HG02571 (cell line): ENCODE measurements at regions not wholly inside any gene's neighbourhood (a gene's known extent, or its start where the extent isn't known, plus 50 kb on each side); places are given as distances from the start of the nearest gene placed in this dataset.
A peak's percentile ranks its signal among the peaks of the same experiment; 100 is the strongest.

ENCODE experiments used
- ATAC-seq: cut with Tn5 transposase; IDR thresholded peaks from one replicate; pipeline ENCODE4 v1.9.1; 2021; ENCODE audit warnings: mild to moderate bottlenecking, moderate library complexity; ENCODE audit not compliant: unreplicated experiment

DNA sequence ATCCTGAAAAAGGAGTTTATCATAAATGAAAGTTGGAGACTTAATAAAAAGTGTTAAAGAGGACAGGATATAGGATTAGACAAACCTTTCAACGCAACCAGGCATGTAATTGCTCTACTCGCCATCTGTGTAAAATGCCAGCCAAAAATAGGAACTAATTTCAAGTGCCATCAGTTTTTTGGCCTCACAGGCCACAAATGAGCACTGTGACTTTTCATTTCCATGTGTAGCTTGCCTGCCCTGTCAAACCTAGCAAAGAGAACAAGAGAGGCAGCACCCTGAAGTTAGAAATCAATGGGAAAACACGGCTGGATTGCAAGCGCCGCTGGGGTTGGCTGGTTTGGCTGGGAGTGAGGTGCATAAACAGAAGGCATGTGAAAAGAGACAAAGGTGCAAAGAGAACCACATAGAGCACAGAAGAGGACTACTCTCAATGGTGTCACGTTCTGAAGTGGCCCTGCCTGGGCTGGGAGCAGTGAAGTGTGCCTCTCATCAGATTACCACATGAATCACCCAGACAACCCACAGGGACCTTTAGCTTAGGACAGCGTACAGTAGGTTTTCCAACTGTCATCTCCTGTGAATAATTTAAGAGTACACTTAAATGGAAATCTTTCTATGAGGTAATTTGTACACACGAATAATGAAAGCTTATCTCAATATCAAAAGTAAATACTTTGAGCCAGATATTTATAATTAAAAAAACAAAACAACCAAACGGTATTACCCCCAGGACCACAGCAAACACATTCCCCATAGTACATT is 78.0 kb upstream of the NHSL1 start:
- ATAC-seq: no peak

- no peak for ATAC-seq
Measured at GRCh38 chr6:138580040-138580439, 80.7 kb upstream of the NHSL1 start.

DNA sequence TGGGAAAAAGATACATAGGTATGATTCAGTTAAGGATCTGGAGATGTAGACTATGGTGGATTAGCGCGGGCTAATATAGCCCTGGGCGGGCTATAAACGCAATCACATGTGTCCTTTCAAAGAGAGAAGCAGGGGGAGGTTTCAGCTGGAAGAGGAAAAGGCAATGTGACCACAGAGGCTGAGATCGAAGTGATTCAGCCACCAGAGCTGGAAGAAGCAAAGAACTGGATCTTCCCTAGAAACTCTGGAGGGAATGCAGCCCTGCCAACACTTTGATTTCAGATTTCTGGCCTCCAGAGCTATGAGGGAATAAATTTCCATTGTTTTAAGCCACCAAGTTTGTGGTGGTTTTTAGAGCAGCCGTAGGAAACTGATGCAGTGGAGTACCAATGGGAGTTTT is 81.5 kb upstream of the NHSL1 start:
- ATAC-seq: no peak

DNA sequence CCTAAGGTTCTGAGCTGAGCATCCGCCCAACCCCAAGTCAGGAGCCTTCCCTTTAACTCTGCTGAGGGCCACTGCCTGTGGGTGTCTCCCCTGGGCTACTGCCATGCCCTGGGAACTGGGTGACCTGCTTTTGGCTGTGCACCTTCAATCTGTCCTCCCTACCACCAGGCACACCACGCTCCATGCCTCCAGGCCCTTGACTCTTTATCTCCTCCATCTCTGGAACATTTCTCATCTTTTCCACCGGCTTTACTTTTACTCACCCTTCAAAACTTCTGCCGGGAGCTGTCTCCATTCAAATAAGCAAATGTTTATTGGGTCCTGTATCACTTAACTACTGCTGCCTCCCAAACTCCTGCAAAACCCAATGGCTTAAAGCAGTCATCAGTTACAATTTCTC is 83.3 kb upstream of the NHSL1 start:
- no peak for ATAC-seq

DNA sequence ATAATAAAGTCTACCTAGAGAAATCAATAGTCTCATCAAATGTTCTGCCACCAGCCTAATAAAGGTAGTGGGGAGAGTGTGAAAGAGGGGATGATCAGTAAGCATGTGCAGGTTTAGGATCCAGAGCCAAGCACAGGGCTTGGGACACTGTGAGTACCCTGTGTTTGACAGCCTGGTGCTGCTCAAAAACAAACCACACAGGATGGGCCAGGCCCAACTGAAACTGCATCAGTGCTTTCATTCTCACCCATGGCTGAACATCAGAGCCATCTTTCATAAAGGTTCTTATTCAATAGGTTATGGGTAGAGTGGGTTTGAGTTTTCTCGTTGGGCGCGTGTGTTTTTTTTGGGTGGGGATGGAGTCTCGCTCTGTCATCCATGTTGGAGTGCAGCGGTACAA is 87.3 kb upstream of the NHSL1 start:
- ATAC-seq: no peak

GRCh38 chr6:138588805-138589434 is 89.6 kb upstream of the NHSL1 start:
- peak; percentile 35 for ATAC-seq

DNA sequence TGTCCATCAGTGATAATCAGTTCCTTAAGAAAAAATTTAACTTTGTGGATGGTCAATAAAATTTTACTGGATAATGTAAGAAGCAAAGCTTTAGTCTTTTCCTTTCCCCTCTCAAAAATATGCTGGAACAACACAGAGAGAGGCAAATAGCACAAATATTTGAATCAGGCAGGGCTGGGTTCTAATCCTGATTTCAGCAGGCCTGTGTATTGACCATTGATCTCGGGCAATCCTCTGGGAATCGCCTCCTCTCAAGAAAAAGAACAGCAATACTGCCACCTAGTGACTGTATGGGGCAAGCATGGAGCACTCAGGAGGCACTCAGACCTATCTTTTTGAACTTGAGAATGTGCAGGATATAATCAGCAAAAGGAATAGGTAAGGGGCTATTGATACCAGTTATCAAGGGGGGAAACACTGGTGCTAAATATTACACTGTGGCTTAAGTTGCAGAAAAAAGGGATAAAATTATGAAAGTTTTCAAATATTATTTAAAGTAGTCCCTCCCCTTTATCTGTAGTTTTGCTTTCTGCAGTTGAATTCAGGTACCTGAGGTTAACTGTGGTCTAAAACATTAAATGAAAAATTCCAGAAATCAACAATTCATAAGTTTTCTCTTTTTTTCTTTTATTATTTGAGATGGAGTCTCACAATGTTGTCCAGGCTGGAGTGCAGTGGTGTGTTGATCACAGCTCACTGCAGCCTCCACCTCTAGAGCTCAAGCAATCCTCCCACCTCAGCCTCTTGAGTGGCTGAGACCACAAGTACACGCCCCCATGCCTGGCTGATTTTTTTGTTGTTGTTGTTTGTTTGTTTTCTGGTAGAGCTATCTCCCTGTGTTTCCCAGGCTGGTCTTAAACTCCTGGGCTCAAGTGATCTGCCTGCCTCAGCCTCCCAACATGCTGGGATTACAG is 91.8 kb upstream of the NHSL1 start:
- no peak for ATAC-seq

GRCh38 chr6:138592749-138593123 is 93.4 kb upstream of the NHSL1 start:
- ATAC-seq: no peak

DNA sequence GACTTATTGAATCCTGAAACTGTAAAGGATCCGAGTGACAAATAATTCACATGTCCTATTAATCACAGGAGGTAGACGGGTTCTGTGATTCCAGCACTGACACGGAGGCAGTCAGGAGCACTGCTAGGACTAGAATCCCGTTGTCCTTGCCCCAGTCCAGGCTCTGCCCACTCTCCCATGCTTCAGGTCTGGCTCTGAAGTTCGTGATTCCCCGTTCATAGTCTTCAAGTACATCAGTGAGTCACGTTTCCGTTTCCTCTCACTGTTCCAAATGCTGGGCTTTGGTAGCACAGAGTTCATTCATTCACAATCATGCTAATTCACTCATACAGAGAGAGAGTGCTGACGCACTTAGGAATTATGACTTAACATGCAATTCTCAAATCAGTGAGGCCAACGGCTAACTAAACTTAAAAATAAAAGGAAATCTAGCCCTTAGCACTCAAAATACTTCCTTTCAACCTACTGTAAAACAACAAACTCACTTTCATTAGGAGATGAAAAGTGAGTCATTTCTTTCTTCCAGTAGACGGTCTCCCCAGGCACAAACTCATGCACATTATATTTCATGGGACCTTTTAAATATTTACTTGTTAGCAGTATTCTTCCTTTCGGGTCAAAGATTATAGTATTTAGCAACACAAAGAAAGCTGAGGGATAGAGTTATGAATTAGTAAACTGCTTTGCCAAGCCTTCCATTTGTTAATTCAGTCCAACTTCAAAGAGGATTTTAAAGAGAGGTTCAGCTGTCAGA is 94.0 kb upstream of the NHSL1 start:
- ATAC-seq: peak; percentile 68

DNA sequence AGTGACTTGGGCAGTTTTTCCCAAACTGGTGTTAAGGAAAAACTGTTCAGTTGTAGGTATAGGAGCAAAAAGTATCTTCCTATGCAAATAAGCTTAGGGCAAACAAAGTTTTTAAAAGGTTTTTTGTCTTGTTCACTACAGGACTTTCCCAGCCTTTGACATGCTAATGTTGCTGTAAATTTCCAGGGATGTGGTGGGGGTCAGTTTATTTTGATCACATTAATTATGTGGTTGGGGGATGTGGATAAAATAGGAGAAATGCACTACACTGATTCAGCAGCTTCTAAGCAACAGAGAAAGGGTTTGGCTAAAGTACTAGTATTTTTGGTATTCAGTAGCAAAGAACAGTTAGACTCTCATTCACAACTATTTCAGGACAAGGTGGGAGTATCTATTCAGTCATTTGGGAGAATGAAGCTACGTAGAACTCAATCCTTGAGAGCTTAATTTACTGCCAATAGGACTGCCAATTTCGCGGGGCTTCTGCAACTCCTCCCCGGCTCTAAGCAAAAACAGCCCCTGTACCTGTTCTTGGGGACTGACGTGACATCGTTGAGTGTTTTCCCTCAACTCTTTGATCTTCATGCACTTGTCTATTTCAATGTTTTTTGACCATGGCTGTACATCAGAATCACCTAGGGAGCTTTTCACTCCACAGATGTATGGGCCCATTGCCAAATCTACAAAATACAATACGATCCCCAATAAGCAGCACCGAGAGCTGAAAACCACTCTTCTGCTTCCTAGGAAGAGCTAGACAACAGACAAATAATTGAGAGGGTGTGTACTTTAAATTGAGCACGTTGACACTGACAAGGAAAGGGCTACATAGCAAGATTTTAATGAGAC is 94.8 kb upstream of the NHSL1 start:
- no peak for ATAC-seq

GRCh38 chr6:138594758-138595140 is 95.5 kb upstream of the NHSL1 start:
- ATAC-seq: no peak

- no peak for ATAC-seq
Measured at GRCh38 chr6:138596126-138596525, 96.8 kb upstream of the NHSL1 start.

GRCh38 chr6:138596591-138596990 is 97.3 kb upstream of the NHSL1 start:
- no peak for ATAC-seq

- ATAC-seq: no peak
Measured at GRCh38 chr6:138597336-138597735, 98.0 kb upstream of the NHSL1 start.

DNA sequence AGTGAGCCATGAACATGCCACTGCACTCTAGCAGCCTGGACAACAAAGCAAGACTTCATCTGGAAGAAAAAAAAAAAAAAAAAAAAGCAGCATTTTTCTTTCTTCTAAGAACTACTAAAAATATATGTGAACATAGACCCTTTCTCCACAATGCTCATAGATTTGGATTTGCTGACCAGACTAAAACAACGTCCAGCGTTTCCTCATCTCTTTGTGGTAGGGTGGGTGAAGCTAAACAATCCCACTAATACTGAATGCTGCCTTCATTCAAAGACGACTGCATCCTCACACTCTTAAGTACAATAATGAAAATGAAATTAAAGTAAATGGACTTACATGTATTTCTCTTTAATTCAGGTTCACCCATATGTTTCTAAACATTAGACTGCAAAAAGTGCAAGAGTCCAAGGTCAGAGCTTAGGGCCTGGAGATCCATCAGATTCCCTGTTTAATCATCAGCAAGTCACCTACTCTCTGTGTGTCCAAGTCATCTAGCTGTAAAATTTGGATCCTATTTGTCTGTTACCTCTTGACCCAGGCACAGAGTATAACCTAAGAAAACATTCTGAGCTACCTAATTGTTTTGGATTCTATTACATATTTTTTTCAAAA is 99.4 kb upstream of the NHSL1 start:
- no peak for ATAC-seq

DNA sequence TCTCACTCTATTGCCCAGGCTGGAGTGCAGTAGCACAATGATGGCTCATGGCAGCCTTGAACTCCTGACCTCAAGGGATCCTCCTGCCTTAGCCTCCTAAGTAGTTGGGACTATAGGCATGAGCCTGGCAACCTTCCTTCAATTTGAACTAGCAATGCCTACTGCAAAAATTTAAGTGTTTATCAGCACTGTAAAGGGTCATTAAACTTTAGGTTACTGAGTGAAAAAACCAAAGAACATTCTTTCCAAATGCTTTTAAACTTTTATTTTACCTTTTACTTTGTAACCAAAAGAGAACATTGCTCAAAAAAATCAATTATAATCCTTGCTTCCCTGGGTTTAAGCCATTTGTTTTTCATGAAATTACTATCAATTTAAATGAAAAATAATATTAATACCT is 101.0 kb upstream of the NHSL1 start:
- no peak for ATAC-seq

DNA sequence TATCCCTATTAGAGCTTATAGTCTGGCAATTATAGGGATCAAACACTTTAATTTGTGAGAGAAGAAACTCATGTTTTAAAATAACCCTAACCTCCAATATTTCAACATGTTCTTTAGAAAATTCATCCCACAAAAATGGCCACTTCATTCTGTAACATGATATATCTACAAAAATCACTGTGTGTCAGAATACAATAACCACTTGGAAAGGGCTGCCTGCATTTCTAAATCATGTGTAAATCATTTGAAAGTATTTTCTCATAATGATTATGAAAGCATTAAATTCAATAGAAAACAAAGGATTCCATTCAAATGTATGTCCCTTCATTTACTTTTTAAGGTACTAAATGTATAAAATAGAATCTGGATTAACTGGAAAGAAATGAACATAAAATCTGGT is 101.4 kb upstream of the NHSL1 start:
- ATAC-seq: no peak

GRCh38 chr6:138601128-138601527 is 101.8 kb upstream of the NHSL1 start:
- ATAC-seq: no peak

DNA sequence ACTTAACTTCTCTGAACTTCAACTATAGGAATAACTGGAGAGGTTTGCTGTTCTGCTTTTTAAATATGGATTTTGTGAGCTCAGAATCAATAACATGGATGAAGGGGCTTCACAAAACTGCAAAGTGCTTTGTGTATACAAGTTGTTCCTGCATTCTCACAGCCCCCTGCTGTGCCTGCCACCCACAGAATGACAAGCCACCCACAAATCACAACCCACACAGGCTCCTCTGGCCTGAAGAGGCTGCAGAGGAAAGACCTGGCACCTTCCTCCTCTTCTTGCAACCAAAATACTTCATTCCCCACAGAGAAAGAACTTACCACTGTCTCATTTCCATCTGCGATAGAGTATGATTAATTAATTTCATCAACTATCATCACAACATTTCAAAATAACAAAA is 106.7 kb upstream of the NHSL1 start:
- no peak for ATAC-seq
